Ovary (tissue), 7 donors: ENCODE measurements at regions not wholly inside any gene's neighbourhood (a gene's known extent, or its start where the extent isn't known, plus 50 kb on each side); places are given as distances from the start of the nearest gene placed in this dataset. TPM values are rescaled to one million over a fixed set of nuclear protein-coding genes. Genes with fewer than 3 reads are reported as not detected.
"Not testable (repeated sequence)": the region's sequence is repeated elsewhere in the genome, so short reads cannot be mapped to it uniquely, and the experiment has no call there.

Experiments used
- DNase-seq, 5 donors: peaks; one replicate each; pipeline ENCODE4 v3.0.0-alpha.2; 2019 to 2020
- H3K27ac ChIP-seq, 2 donors: fragments of 200-600 bp; one replicate each; pipeline versions ENCODE4 v1.5.1 to v1.8.0; 2019 to 2022
- H3K27me3 ChIP-seq: fragments of 200-600 bp; one replicate; pipeline ENCODE4 v1.8.0; 2022
- H3K36me3 ChIP-seq: fragments of 200-600 bp; sonication (generic); one replicate; pipeline ENCODE4 v1.5.1; 2019
- H3K4me1 ChIP-seq: one replicate; pipeline ENCODE4 v1.8.1; 2013; ENCODE audit warnings: mild to moderate bottlenecking, moderate library complexity; ENCODE audit not compliant: insufficient read depth
- H3K4me3 ChIP-seq: fragments of 200-600 bp; sonication (generic); one replicate; pipeline ENCODE4 v1.5.1; 2017
- H3K9me3 ChIP-seq, 2 donors: fragments of 200-600 bp in 1 of 2; sonication (generic) in 1 of 2; one replicate each; pipeline versions ENCODE4 v1.5.1 to v1.8.1; 2013 to 2019; ENCODE audit warnings: mild to moderate bottlenecking in 1 of 2, moderate library complexity in 1 of 2
- WGBS, 3 donors: extraction: QIAGEN DNeasy Blood & Tissue Kit in 1 of 3; methylation state at CpG; one replicate each; pipeline versions ENCODE4 v1.1.5 to v1.1.7; 2013 to 2017; 5-methylcytosine and 5-hydroxymethylcytosine counted together
- intact Hi-C, 4 donors: fragments of 100-400 bp; cut with DNase I; formaldehyde crosslinking; loops; one replicate each; pipeline versions ENCODE4 v1.11.0 to v1.15.1; 2022 to 2023
- small RNA-seq: library from RNA; depleted of rRNA; stranded (forward); fragments of <200 nt; gene quantifications from one replicate; pipeline ENCODE3, GENCODE V24; 2016
- donor health status: DM: no; HTN: no; CAD: no; lungs with moderate emphysema.
- donor health status: DM: no; HTN: no; CAD: no.
- donor health status: Bipolar disorder and iron deficiency.
- donor health status: DM: no; HTN: no; CAD: no.
- donor health status: DM: yes; HTN: yes; CAD: no.

DNA sequence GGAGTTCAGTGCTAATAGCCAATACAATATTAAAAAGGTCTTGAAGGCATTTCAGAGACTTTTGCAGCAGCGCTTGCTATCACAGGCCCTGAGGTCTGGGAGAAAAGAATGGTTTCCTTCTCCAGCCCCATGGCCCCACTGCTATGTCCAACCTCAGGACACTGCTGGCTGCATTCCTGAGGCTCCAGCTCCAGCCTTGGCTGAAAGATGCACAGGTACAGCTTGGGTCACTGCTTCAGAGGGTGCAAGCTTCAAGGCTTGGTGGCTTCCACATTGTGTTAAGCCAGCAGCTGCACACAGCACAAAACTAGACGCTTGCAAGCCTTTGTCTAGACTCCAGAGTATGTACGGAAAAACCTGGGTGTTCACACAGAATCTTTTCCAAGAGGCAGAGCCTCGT, 589.2 kb downstream of the CWH43 start:
- H3K4me1 ChIP-seq, H3K36me3 ChIP-seq, H3K27ac ChIP-seq, H3K27me3 ChIP-seq, H3K4me3 ChIP-seq, intact Hi-C loops, H3K9me3 ChIP-seq, DNase-seq: not testable (repeated sequence)
- 34 to 64% (median 39%) methylated on average over 1 to 4 of the region's 4 CpGs for WGBS, 3 donors

DNA sequence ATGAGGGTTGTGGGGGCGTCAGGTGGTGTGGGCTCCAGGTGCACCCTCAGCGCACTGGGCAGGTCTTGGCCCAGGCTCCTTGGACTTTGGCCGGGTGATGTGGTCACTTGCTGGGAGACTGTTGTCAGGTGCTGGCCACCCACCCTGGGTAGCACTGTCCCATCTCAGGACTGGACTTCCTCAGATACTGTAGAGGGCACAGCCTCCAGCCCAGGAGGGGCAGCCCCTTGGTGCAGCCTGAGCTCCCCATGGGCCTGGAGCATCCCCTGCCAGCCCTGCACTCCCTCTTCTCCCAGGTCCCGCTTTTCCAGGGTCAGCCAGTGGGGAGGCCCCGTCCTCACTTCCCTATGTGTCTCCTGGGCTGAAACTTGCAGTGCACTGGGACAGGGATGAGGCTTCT, 592.3 kb downstream of the CWH43 start:
- H3K4me1 ChIP-seq, H3K4me3 ChIP-seq, H3K27me3 ChIP-seq, H3K9me3 ChIP-seq, intact Hi-C loops, H3K36me3 ChIP-seq, DNase-seq, H3K27ac ChIP-seq: not testable (repeated sequence)
- 11 to 58% (median 54%) methylated on average over 2 to 5 of the region's 5 CpGs for WGBS, 3 donors

GRCh38 chr4:49578899-49579298, 592.8 kb downstream of the CWH43 start:
- H3K27ac ChIP-seq, H3K4me3 ChIP-seq, intact Hi-C loops, DNase-seq, H3K36me3 ChIP-seq, H3K4me1 ChIP-seq, H3K27me3 ChIP-seq, H3K9me3 ChIP-seq: not testable (repeated sequence)
- 58 to 100% methylated on average over 1 to 2 of the region's 2 CpGs; no CpG with 5 or more reads in 1 of the 3 donors for WGBS, 3 donors

- 60 to 62% (median 62%) methylated on average over 6 to 8 of the region's 8 CpGs for WGBS, 3 donors
- H3K9me3 ChIP-seq, DNase-seq, H3K27ac ChIP-seq, H3K36me3 ChIP-seq, H3K4me3 ChIP-seq, H3K4me1 ChIP-seq, intact Hi-C loops, H3K27me3 ChIP-seq: not testable (repeated sequence)
Measured at GRCh38 chr4:49580166-49580565, 594.1 kb downstream of the CWH43 start.

DNA sequence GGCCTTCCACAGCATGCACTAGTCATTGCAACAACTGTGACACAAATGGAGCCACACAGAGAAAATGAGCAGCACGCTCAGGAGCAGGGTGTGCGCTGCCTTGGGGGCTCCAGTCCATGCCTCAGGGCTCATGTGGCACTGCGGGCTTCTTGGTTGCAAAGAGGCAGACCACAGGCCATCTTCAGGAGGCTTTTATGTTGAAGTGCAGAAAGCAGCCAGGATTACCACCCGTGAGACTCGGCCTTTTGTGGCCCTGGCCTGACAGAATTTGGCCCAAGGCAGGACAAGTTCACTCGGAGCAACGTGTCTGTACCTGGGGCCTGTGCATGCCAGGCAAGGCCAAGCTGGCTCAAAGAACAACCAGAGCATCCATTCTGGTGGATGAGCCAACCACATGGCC, 602.3 kb downstream of the CWH43 start:
- H3K27ac ChIP-seq, H3K4me1 ChIP-seq, H3K27me3 ChIP-seq, DNase-seq, H3K4me3 ChIP-seq, intact Hi-C loops, H3K36me3 ChIP-seq, H3K9me3 ChIP-seq: not testable (repeated sequence)
- WGBS, 3 donors: 35 to 45% methylated on average over 5 to 6 of the region's 7 CpGs; no CpG with 5 or more reads in 1 of the 3 donors

DNA sequence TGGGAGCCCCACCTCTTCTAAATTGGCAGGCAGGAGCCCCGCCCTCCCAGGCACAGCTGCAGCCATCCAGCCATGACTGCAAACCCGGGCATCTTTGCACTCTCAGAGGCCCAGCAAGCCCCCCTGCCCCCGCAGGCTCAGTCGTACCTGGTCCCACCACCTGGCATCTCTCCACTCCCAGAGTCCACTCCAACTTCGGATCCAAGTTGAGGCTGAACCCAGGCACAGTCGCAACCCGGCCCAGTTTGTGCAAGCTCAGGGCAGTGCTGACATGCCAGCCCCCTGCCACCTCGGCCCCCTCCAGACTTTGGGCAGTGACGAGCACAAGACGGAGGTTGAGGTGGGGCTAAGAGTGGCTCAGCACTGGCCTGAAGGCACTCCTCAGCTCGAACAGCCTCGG, 632.4 kb downstream of the CWH43 start:
- H3K27me3 ChIP-seq, intact Hi-C loops, H3K4me3 ChIP-seq, DNase-seq, H3K9me3 ChIP-seq, H3K36me3 ChIP-seq, H3K4me1 ChIP-seq, H3K27ac ChIP-seq: not testable (repeated sequence)
- 60 to 73% (median 65%) methylated on average over 12 of the region's 12 CpGs for WGBS, 3 donors

DNA sequence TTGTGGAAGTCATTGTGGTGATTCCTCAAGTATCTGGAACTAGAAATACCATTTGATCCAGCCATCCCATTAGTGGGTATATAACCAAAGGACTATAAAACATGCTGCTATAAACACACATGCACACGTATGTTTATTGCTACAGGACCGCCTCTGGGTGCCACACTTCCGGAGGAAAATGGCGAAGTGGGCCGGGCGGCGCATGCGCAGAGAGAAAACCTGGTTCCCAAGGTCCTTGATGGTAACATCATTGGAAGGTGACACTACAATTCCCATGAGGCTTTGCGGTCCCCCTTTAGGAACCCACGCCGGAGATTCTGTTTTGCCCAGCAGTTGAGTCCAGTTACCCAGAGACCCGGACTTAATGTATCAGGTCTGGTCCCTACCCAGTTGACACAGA, 640.4 kb downstream of the CWH43 start:
- H3K27ac ChIP-seq, DNase-seq, H3K36me3 ChIP-seq, H3K9me3 ChIP-seq, intact Hi-C loops, H3K4me3 ChIP-seq, H3K4me1 ChIP-seq, H3K27me3 ChIP-seq: not testable (repeated sequence)
- 69 to 84% (median 74%) methylated on average over 10 to 12 of the region's 12 CpGs for WGBS, 3 donors

Small RNA genes in the stretch of these regions (small RNA-seq; reads per million reads assigned to genes)
- gene AC119751.2 (not detected), gene AC119751.6 (not detected), gene AC119751.7 (not detected), gene AC119751.8 (not detected)
